Progenitor cell of endocrine pancreas (in vitro differentiated cells): ENCODE measurements at regions not wholly inside any gene's neighbourhood (a gene's known extent, or its start where the extent isn't known, plus 50 kb on each side); places are given as distances from the start of the nearest gene placed in this dataset.

ENCODE experiments used
- DNase-seq: peaks from one replicate; pipeline ENCODE4 v3.0.0; 2021; ENCODE audit warnings: low spot score; ENCODE audit not compliant: unreplicated experiment
- H3K27ac Mint-ChIP-seq: 2 replicates; pipeline ENCODE4 v1.8.0; 2021; ENCODE audit warnings: mild to moderate bottlenecking, moderate library complexity, mixed read lengths
- H3K27me3 Mint-ChIP-seq: 2 replicates; pipeline ENCODE4 v1.8.0; 2021; ENCODE audit warnings: mixed read lengths
- H3K36me3 Mint-ChIP-seq: 2 replicates; pipeline ENCODE4 v1.8.0; 2022; ENCODE audit warnings: mixed read lengths; ENCODE audit not compliant: insufficient read depth
- H3K4me1 Mint-ChIP-seq: 2 replicates; pipeline ENCODE4 v1.8.0; 2021; ENCODE audit warnings: low read depth, mixed read lengths
- H3K4me3 Mint-ChIP-seq: 2 replicates; pipeline ENCODE4 v1.8.0; 2021; ENCODE audit warnings: low read depth, mild to moderate bottlenecking, moderate library complexity, mixed read lengths
- H3K9me3 Mint-ChIP-seq: 2 replicates; pipeline ENCODE4 v1.8.0; 2021; ENCODE audit warnings: low read depth, mixed read lengths
- CTCF ChIP-seq: fragments of 200-600 bp; sonication (generic); IDR thresholded peaks from one replicate; pipeline ENCODE4 v1.5.0; 2021; ENCODE audit warnings: antibody characterized with exemption, mild to moderate bottlenecking; ENCODE audit not compliant: unreplicated experiment

DNA sequence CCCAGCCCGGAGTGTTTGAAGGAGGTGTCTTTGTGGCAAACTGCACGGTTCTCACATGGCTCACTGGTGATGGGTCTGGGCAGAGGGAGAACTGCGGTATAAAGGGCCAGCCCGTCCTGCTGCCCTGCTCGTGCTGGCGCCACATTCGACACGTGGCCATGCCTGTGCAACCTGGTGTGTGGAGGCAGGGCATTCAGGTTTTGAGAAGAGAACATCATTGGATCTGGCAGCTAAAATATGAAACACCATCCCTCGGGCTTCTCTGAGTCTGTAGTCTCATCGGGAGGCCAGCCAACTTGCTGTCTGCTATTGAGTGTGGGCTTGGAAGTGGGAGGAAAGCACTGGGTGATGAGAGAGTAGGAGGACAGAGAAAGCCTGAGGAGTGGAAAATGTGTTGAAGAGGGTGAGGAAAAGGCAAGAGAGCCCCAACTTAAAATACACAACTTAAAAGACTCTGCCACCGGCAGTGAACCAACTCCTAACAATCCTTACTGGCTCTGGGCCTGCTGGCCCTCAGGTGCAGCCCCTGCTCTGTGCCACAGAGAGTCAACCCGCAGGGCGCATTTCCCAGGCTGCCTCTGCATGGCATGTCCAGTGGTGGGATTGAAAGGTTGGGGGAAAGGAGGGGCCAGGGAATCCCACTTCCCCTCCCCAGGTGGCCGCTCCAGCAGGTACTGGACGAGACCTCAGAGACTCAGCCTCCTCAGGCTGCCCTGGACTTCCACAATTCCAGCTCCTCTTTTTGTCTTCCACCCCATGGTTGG lies 112.7 kb upstream of the DLX2 start:
- H3K27ac Mint-ChIP-seq: peak overlapping the region; percentile 63
- TF ChIP-seq CTCF: no peak
- H3K27me3 Mint-ChIP-seq: peaks cover 17% of the 10 kb centered on the region
- peaks cover 9% of the 10 kb centered on the region for H3K4me1 Mint-ChIP-seq
- H3K4me3 Mint-ChIP-seq: no peak overlapping the region
- no peaks in the 10 kb centered on the region for H3K9me3 Mint-ChIP-seq
- H3K36me3 Mint-ChIP-seq: no peaks in the 10 kb centered on the region
- DNase-seq: no peak

DNA sequence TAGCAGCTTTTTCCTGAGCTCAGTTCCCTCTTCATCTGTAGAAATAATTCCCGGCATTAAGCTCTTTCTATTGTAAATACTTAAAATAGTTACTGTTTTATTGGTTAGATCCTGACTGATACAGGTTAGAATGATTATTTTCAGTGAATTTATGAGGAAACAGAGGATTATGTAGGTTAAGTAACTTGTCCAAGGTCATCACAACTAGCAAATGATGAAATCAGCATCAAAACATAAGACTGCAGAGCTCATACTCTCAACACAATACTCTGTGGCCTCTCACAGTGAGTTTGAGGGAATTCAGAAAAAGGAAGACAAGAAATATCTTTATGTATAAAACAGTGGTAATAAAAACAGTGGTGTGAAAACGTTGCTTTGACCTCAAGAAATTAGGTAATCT lies 113.2 kb upstream of the DLX2 start:
- Mint-ChIP-seq H3K4me1 (peaks cover 9% of the 10 kb centered on the region), H3K27me3 (peaks cover 17% of the 10 kb centered on the region), H3K27ac (no peak overlapping the region), H3K4me3 (no peak overlapping the region), H3K9me3 (no peaks in the 10 kb centered on the region), H3K36me3 (no peaks in the 10 kb centered on the region)
- no peak for TF ChIP-seq CTCF
- no peak for DNase-seq

DNA sequence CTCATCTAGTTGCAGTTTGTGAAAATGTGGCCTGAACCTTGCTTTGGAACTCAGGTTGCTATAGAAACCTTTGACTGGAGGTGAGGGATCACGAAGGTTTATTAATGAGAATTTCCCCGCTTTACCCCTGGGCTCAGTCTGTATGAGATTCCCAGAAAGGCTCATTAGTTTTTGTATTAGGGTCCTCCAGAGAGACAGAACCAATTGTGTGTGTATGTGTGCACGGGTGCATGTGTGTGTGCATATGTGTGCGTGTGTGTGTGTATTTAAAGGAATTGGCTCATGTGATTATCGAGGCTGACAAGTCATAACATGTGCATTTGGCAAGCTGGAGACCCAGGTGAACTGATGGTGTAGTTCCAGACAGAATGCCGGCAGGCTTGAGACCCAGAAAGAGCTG lies 113.8 kb upstream of the DLX2 start:
- H3K4me3 Mint-ChIP-seq: no peak overlapping the region
- H3K9me3 Mint-ChIP-seq: no peaks in the 10 kb centered on the region
- peaks cover 9% of the 10 kb centered on the region for H3K4me1 Mint-ChIP-seq
- DNase-seq: no peak
- H3K27ac Mint-ChIP-seq: no peak overlapping the region
- no peak for TF ChIP-seq CTCF
- H3K27me3 Mint-ChIP-seq: peaks cover 17% of the 10 kb centered on the region
- no peaks in the 10 kb centered on the region for H3K36me3 Mint-ChIP-seq

DNA sequence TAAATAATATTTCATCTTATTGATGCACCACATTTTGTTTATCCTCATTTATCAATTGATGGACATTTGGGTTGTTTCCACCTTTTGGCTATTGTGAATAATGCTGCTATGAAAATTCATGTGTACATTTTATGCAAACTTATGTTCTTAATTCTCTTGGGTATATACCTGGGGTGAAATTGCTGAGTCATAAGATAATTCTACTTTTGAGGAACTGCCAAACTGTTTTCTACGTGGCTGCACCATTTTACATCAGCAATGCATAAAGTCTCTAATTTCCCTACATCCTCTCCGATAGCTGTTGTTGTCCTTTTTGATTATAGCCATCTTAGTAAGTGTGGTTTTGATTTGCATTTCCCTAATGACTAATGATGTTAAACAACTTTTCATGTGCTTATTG lies 116.5 kb upstream of the DLX2 start:
- DNase-seq: no peak
- no peak for TF ChIP-seq CTCF
- H3K4me1 Mint-ChIP-seq: peaks cover 9% of the 10 kb centered on the region
- no peaks in the 10 kb centered on the region for H3K9me3 Mint-ChIP-seq
- peaks cover 6% of the 10 kb centered on the region for H3K27me3 Mint-ChIP-seq
- no peak overlapping the region for H3K27ac Mint-ChIP-seq
- H3K36me3 Mint-ChIP-seq: no peaks in the 10 kb centered on the region
- H3K4me3 Mint-ChIP-seq: no peak overlapping the region

DNA sequence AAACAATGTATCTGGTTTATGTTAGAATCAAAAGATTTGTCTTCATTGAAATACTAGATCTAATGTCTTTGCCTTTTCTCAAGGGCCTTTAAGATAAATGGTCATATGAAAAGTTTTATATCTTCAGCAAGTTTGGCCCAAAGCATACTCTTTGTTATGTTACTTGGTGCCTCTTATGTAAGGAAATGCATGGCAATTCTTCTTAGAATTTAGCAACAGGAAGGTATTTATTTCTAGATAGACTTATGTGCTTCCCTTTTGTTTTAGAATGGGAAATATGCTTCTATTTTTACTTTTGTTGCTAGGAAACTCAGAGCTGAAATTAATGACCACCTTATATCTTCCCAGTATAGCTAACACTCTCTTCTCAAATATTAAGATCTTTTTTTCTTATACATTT lies 117.4 kb upstream of the DLX2 start:
- no peak for TF ChIP-seq CTCF
- Mint-ChIP-seq H3K4me3 (no peak overlapping the region), H3K4me1 (peaks cover 11% of the 10 kb centered on the region), H3K27ac (no peak overlapping the region), H3K27me3 (peaks cover 8% of the 10 kb centered on the region), H3K9me3 (no peaks in the 10 kb centered on the region), H3K36me3 (no peaks in the 10 kb centered on the region)
- DNase-seq: no peak
